ENCODE measurements at regions not wholly inside any gene's neighbourhood (a gene's known extent, or its start where the extent isn't known, plus 50 kb on each side); places are given as distances from the start of the nearest gene placed in this dataset.
"Not testable (repeated sequence)": the region's sequence is repeated elsewhere in the genome, so short reads cannot be mapped to it uniquely, and the experiment has no call there.

DNA sequence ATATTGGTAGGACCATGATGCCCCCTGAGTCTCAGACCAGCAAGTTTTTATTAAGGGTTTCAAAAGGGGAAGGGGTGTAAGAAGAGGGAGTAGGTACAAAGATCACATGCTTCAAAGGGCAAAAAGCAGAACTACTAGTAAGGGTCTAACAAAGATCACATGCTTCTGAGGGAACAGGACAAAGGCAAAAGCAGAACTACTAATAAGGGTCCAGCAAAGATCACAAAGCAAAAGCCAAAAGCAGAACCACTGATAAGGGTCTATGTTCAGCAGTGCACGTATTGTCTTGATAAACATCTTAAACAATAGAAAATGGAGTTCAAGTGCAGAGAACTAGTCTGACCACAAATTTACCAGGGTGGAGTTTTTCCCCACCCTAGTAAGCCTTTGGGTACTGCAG, 151.3 kb downstream of the DEFB131A start:
- not testable (repeated sequence) for H4K8ac ChIP-seq (ENCODE audit: low read depth, low read length); H3K4me3 ChIP-seq (ENCODE audit: low read length); H3K4me1 ChIP-seq (ENCODE audit: control insufficient read depth, low read depth, low read length); H3K4me2 ChIP-seq (ENCODE audit: low read length); H3K56ac ChIP-seq (ENCODE audit: low read length); H3K18ac ChIP-seq (ENCODE audit: low read length); H3K27me3 ChIP-seq (ENCODE audit: insufficient read depth, low read length, poor library complexity); H4K5ac ChIP-seq (ENCODE audit: low read length); H2BK120ac ChIP-seq (ENCODE audit: low read depth, low read length); H2BK15ac ChIP-seq (replicated peaks; ENCODE audit: low read depth); H2BK5ac ChIP-seq (ENCODE audit: low read length); H3K27ac ChIP-seq (ENCODE audit: low read depth, low read length); DNase-seq; H3K4ac ChIP-seq (ENCODE audit: low read depth, low read length); H3K23ac ChIP-seq (ENCODE audit: low read length); H2AK5ac ChIP-seq (ENCODE audit: low read length); H3K9ac ChIP-seq (ENCODE audit: low read length); H3K79me2 ChIP-seq (ENCODE audit: control insufficient read depth, insufficient read depth, low read length); H3K36me3 ChIP-seq (ENCODE audit: control insufficient read depth, insufficient read depth, low read length); H3K79me1 ChIP-seq (ENCODE audit: low read length)
- WGBS (ENCODE audit: extremely low coverage, insufficient coverage, low lambda C conversion rate): no CpG with 5 or more reads among the region's 1 CpG

- Histone ChIP-seq H2BK120ac (ENCODE audit: low read depth, low read length) (no peak overlapping the region), H2AK5ac (ENCODE audit: low read length) (peak overlapping the region; percentile 85), H3K79me1 (ENCODE audit: low read length) (no peaks in the 10 kb centered on the region), H3K27me3 (ENCODE audit: insufficient read depth, low read length, poor library complexity) (no peaks in the 10 kb centered on the region), H3K56ac (ENCODE audit: low read length) (peak overlapping the region; percentile 73), H3K4me3 (ENCODE audit: low read length) (no peak overlapping the region), H3K4me2 (ENCODE audit: low read length) (no peak overlapping the region), H2BK15ac (replicated peaks; ENCODE audit: low read depth) (no peak overlapping the region), H3K36me3 (ENCODE audit: control insufficient read depth, insufficient read depth, low read length) (no peaks in the 10 kb centered on the region), H4K5ac (ENCODE audit: low read length) (no peak overlapping the region), H2BK5ac (ENCODE audit: low read length) (peak overlapping the region; percentile 89), H3K79me2 (ENCODE audit: control insufficient read depth, insufficient read depth, low read length) (no peaks in the 10 kb centered on the region), H4K8ac (ENCODE audit: low read depth, low read length) (no peak overlapping the region), H3K27ac (ENCODE audit: low read depth, low read length) (peak overlapping the region; percentile 78), H3K4ac (ENCODE audit: low read depth, low read length) (peak overlapping the region; percentile 43), H3K23ac (ENCODE audit: low read length) (no peak overlapping the region), H3K4me1 (ENCODE audit: control insufficient read depth, low read depth, low read length) (peaks cover 3% of the 10 kb centered on the region), H3K9ac (ENCODE audit: low read length) (no peak overlapping the region), H3K18ac (ENCODE audit: low read length) (no peak overlapping the region)
- DNase-seq: peak; percentile 66
- WGBS (ENCODE audit: extremely low coverage, insufficient coverage, low lambda C conversion rate): no CpG with 5 or more reads among the region's 1 CpG
These were observed 155.1 kb downstream of the DEFB131A start for GRCh38 chr4:9599266-9599665.

DNA sequence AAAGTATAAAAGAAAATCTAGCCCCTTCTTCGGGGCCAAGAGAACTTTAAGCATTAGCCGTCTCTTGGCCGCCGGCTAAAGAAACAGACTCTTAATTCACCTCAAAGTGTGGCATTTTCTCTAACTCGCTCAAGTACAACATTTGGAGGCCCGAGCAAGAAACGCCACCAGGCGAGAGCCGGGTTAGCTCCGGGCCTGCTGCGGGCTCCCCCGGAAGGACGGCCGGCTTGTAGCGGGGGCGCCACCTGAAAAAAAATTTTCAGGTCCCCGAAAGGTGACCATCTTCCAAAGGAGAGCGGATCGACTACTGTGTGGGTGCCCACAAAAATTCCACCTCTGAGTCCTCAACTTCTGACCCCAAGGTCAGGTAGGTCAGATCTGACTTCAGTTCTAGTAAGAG, 156.0 kb downstream of the DEFB131A start:
- Histone ChIP-seq H3K9ac (ENCODE audit: low read length) (no peak overlapping the region), H3K4me3 (ENCODE audit: low read length) (no peak overlapping the region), H3K4ac (ENCODE audit: low read depth, low read length) (peak overlapping the region; percentile 89), H3K4me2 (ENCODE audit: low read length) (no peak overlapping the region), H3K18ac (ENCODE audit: low read length) (peak overlapping the region; percentile 90), H2BK120ac (ENCODE audit: low read depth, low read length) (peak overlapping the region; percentile 97), H2BK5ac (ENCODE audit: low read length) (peak overlapping the region; percentile 85), H2AK5ac (ENCODE audit: low read length) (no peak overlapping the region), H4K5ac (ENCODE audit: low read length) (peak overlapping the region; percentile 21), H3K56ac (ENCODE audit: low read length) (peak overlapping the region; percentile 74), H3K79me1 (ENCODE audit: low read length) (no peaks in the 10 kb centered on the region), H3K27me3 (ENCODE audit: insufficient read depth, low read length, poor library complexity) (no peaks in the 10 kb centered on the region), H3K23ac (ENCODE audit: low read length) (no peak overlapping the region), H3K79me2 (ENCODE audit: control insufficient read depth, insufficient read depth, low read length) (no peaks in the 10 kb centered on the region), H3K4me1 (ENCODE audit: control insufficient read depth, low read depth, low read length) (peaks cover 3% of the 10 kb centered on the region), H4K8ac (ENCODE audit: low read depth, low read length) (no peak overlapping the region), H2BK15ac (replicated peaks; ENCODE audit: low read depth) (no peak overlapping the region), H3K36me3 (ENCODE audit: control insufficient read depth, insufficient read depth, low read length) (no peaks in the 10 kb centered on the region), H3K27ac (ENCODE audit: low read depth, low read length) (peak overlapping the region; percentile 86)
- DNase-seq: no peak
- no CpG with 5 or more reads among the region's 19 CpGs for WGBS (ENCODE audit: extremely low coverage, insufficient coverage, low lambda C conversion rate)

DNA sequence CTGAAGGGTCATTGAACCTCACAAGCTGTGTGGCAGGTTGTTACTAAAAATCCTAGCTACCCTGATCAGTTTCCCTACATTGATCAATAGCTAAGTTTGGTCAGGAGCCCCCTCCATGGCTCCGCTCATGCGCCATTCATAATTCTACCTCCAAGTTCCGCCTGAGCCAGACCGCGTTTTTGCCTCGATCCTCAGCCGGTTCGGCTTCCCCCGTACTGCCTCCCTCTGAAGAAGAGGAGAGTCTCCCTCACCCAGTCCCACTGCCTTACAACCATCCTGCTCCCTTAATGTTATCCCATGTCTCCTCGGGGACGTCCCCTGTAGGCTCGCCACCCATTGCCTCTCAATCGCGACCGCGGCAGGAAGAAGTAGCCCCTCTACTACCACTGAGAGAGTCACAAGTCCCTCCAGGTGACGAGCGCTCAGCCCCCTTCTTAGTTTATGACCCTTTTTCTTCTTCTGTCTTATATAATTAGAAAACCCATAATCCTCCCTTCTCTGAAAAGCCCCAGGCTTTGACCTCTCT, 158.2 kb downstream of the DEFB131A start:
- Histone ChIP-seq H3K4ac (ENCODE audit: low read depth, low read length) (no peak overlapping the region), H3K36me3 (ENCODE audit: control insufficient read depth, insufficient read depth, low read length) (no peaks in the 10 kb centered on the region), H3K27ac (ENCODE audit: low read depth, low read length) (no peak overlapping the region), H3K79me1 (ENCODE audit: low read length) (no peaks in the 10 kb centered on the region), H3K4me1 (ENCODE audit: control insufficient read depth, low read depth, low read length) (peaks cover 5% of the 10 kb centered on the region), H4K5ac (ENCODE audit: low read length) (no peak overlapping the region), H3K56ac (ENCODE audit: low read length) (peak overlapping the region; percentile 81), H3K27me3 (ENCODE audit: insufficient read depth, low read length, poor library complexity) (no peaks in the 10 kb centered on the region), H3K9ac (ENCODE audit: low read length) (no peak overlapping the region), H3K79me2 (ENCODE audit: control insufficient read depth, insufficient read depth, low read length) (no peaks in the 10 kb centered on the region), H3K23ac (ENCODE audit: low read length) (no peak overlapping the region), H3K4me2 (ENCODE audit: low read length) (no peak overlapping the region), H4K8ac (ENCODE audit: low read depth, low read length) (no peak overlapping the region), H2BK15ac (replicated peaks; ENCODE audit: low read depth) (no peak overlapping the region), H2BK120ac (ENCODE audit: low read depth, low read length) (no peak overlapping the region), H3K4me3 (ENCODE audit: low read length) (no peak overlapping the region), H2BK5ac (ENCODE audit: low read length) (peak overlapping the region; percentile 67), H2AK5ac (ENCODE audit: low read length) (no peak overlapping the region), H3K18ac (ENCODE audit: low read length) (no peak overlapping the region)
- no CpG with 5 or more reads among the region's 18 CpGs for WGBS (ENCODE audit: extremely low coverage, insufficient coverage, low lambda C conversion rate)
- DNase-seq: no peak

GRCh38 chr4:9604031-9604892, 160.0 kb downstream of the DEFB131A start:
- not testable (repeated sequence) for H3K4me3 ChIP-seq (ENCODE audit: low read length)

More at GRCh38 chr4:9604031-9604892, 160.0 kb downstream of the DEFB131A start:
- Histone ChIP-seq H3K18ac (ENCODE audit: low read length) (peak overlapping the region; percentile 39), H3K56ac (ENCODE audit: low read length) (peak overlapping the region; percentile 49), H3K4ac (ENCODE audit: low read depth, low read length) (peak overlapping the region; percentile 16)
- not testable (repeated sequence) for H3K9ac ChIP-seq (ENCODE audit: low read length); H2AK5ac ChIP-seq (ENCODE audit: low read length); H2BK15ac ChIP-seq (replicated peaks; ENCODE audit: low read depth); H3K36me3 ChIP-seq (ENCODE audit: control insufficient read depth, insufficient read depth, low read length); H3K79me2 ChIP-seq (ENCODE audit: control insufficient read depth, insufficient read depth, low read length); H3K27me3 ChIP-seq (ENCODE audit: insufficient read depth, low read length, poor library complexity); H2BK5ac ChIP-seq (ENCODE audit: low read length); H4K8ac ChIP-seq (ENCODE audit: low read depth, low read length); H3K23ac ChIP-seq (ENCODE audit: low read length); H3K4me1 ChIP-seq (ENCODE audit: control insufficient read depth, low read depth, low read length); H2BK120ac ChIP-seq (ENCODE audit: low read depth, low read length); H3K27ac ChIP-seq (ENCODE audit: low read depth, low read length); H3K79me1 ChIP-seq (ENCODE audit: low read length); H4K5ac ChIP-seq (ENCODE audit: low read length); H3K4me2 ChIP-seq (ENCODE audit: low read length)
- peak; percentile 91 for DNase-seq
- WGBS (ENCODE audit: extremely low coverage, insufficient coverage, low lambda C conversion rate): no CpG with 5 or more reads among the region's 17 CpGs

Measured in mesendoderm (in vitro differentiated cells).